H54 (cell line): ENCODE measurements at regions not wholly inside any gene's neighbourhood (a gene's known extent, or its start where the extent isn't known, plus 50 kb on each side); places are given as distances from the start of the nearest gene placed in this dataset.
"Not testable (repeated sequence)": the region's sequence is repeated elsewhere in the genome, so short reads cannot be mapped to it uniquely, and the experiment has no call there.

Experiments used
- DNase-seq: peaks from one replicate; pipeline ENCODE4 v3.0.0; 2011; ENCODE audit warnings: low spot score, mixed read lengths; ENCODE audit not compliant: insufficient read length
- FAIRE-seq: peaks from 3 replicates; lab custom pipeline; 2011; peaks lifted over from hg19 to GRCh38; lab: Jason Lieb, UNC
- POLR2A ChIP-seq: IDR thresholded peaks from 2 replicates; pipeline ENCODE4 v1.6.1; 2011; ENCODE audit warnings: low read depth, mild to moderate bottlenecking, low read length

DNA sequence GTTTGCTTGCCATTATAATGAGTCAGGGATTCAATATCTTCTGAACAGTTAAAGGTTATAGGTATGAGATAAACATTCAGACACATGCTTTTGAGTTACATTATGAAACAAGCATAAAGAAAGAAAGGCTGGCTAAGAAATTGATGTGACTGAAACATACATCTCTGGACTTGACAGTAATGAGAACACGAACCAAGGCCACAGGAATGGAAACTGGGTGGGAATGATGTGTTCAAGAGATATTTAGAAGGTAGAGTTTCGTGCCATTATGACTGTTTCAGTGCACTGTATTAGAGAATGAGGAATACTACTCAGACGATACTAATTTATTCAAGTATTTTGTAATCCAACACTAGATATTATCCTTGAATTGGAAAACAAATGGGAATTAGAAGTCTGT, 332.1 kb upstream of the MAGI2 start:
- no peak for DNase-seq
- no peak for FAIRE-seq
- no peak for TF ChIP-seq POLR2A

DNA sequence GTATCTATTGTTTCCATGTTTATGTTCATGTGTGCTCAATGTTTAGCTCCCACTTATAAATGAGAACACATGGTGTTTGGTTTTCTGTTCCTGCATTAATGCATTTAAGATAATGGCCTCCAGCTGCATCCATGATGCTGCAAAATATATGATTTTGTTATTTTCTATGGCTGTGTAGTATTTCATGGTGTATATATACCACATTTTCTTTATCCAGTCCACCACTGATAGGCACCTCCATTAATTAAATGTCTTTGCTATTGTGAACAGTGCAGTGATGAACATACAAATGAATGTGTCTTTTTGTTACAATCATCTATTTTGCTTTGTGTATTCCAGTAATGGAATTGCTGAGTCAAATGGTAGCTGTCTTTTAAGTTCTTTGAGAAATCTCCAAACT, 329.4 kb upstream of the MAGI2 start:
- DNase-seq (no peak), FAIRE-seq (no peak)
- no peak for TF ChIP-seq POLR2A

DNA sequence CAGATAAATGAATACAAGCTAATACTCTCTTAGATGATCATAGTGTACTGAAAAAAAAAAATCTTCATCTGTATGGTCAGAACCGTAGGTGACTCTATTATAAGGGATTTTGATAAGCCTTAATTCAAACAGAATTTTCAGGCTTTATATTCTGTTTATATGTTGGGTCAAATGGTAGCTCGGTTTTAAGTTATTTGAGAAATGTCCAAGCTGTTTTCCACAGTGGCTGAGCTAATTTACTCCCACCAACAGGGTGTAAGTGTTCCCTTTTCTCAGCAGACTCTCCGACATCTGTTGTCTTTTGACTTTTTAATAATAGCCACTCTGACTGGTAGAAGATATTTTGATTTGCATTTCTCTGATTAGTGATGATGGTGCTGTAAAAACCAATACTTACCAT, 328.8 kb upstream of the MAGI2 start:
- DNase-seq: no peak
- FAIRE-seq: no peak
- no peak for TF ChIP-seq POLR2A

- no peak for DNase-seq
- FAIRE-seq: no peak
Observed at GRCh38 chr7:79781716-79782115, 328.2 kb upstream of the MAGI2 start.

GRCh38 chr7:79778786-79779770, 325.6 kb upstream of the MAGI2 start:
- no peak for TF ChIP-seq POLR2A
- DNase-seq (no peak), FAIRE-seq (no peak)

More at GRCh38 chr7:79781716-79782115, 328.2 kb upstream of the MAGI2 start:
- no peak for TF ChIP-seq POLR2A

DNA sequence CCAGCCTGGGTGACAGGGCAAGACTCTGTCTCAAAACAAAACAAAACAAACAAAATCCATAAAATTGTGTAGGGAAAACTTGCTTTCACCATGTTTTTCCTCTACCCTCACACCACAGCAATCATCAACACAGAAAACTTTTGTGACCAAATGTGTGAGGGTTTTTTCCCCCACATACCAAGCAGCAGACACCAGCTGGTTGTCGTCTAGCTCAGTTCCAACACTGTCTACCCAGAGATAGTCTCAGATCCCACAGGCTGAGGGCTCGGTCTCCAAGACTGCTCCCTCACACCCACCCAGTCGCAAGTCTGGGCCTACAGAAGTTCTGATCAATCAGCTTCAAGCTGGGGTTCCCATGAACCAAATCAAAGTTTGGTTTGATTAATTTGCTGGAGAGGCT, 322.4 kb upstream of the MAGI2 start:
- no peak for TF ChIP-seq POLR2A
- DNase-seq (no peak), FAIRE-seq (no peak)

DNA sequence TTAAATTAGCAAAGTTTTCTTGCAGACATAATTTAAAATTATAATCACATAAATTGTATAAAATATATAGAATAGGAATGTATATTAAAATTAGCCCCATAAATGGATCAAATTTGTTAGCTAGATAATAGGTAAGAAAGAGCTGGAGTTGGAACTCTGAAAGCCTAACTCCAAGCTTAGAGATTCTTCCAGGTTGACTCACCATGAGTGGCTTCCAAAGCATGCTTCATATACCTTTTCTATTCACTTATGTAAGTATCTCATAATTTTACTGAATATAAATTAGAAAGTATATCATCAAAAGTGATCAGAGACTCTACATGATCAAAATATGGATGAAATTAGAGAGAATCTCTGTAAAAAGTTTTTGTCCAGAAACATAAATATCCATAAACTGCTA, 320.7 kb upstream of the MAGI2 start:
- DNase-seq (no peak), FAIRE-seq (no peak)
- no peak for TF ChIP-seq POLR2A

DNA sequence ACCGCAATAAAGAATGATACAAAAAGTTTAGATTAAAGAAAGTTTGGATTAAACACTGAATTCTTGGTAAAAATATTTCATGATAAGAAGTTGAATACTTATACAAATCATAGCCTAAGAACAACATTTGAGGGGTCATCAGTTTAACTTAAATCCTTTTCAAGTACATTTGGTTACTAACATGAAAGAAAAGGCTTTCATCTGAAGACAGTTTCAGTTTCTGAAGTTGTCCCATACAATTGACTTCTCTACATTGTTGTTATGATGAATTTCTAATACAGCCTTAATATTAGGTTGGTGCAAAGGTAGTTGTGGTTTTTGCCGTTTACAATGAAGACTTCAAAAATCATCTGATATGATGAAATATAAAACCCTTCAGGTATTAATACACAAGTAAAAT, 317.5 kb upstream of the MAGI2 start:
- FAIRE-seq (no peak), DNase-seq (no peak)
- TF ChIP-seq POLR2A: no peak

GRCh38 chr7:79770063-79770462, 316.6 kb upstream of the MAGI2 start:
- FAIRE-seq (no peak), DNase-seq (no peak)
- TF ChIP-seq POLR2A: no peak

DNA sequence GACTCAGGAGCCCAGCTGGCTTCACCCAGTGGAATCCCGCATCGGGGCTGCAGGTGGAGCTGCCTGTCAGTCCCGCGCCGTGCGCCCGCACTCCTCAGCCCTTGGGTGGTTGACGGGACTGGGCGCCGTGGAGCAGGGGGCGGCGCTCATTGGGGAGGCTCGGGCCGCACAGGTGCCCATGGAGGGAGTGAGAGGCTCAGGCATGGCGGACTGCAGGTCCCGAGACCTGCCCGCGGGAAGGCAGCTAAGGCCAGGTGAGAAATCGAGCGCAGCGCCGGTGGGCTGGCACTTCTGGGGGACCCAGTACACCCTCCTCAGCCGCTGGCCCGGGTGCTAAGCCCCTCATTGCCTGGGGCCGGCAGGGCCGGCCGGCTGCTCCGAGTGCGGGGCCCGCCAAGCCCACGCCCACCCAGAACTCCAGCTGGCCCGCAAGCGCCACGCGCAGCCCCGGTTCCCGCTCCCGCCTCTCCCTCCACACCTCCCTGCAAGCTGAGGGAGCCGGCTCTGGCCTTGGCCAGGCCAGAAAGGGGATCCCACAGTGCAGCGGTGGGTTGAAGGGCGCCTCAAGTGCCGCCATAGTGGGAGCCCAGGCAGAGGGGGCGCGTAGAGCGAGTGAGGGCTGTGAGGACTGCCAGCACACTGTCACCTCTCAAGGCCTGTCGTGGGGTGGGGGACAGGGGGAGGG, 314.6 kb upstream of the MAGI2 start:
- DNase-seq, FAIRE-seq: not testable (repeated sequence)

DNA sequence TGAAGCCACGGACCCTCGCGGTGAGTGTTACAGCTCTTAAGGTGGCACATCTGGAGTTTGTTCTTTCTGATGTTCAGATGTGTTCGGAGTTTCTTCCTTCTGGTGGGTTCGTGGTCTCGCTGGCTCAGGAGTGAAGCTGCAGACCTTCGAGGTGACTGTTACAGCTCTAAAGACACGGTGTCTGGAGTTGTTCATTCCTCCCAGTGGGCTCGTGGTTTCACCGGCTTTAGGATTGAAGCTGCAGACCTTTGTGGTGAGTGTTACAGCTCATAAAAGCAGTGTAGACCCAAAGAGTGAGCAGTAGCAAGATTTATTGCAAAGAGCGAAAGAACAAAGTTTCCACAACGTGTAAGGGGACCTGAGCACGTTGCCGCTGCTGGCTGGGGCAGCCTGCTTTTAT, 313.7 kb upstream of the MAGI2 start:
- not testable (repeated sequence) for FAIRE-seq, DNase-seq

GRCh38 chr7:79761876-79762429, 308.5 kb upstream of the MAGI2 start:
- DNase-seq (no peak), FAIRE-seq (no peak)
- TF ChIP-seq POLR2A: no peak

- FAIRE-seq, DNase-seq: not testable (repeated sequence)
Observed at GRCh38 chr7:79750941-79751340, 297.5 kb upstream of the MAGI2 start.

GRCh38 chr7:79749856-79750255, 296.4 kb upstream of the MAGI2 start:
- no peak for TF ChIP-seq POLR2A
- DNase-seq (no peak), FAIRE-seq (no peak)

- DNase-seq: no peak
- no peak for TF ChIP-seq POLR2A
- FAIRE-seq: no peak
Observed at GRCh38 chr7:79741684-79742083, 288.2 kb upstream of the MAGI2 start.
